ENCODE measurements at regions not wholly inside any gene's neighbourhood (a gene's known extent, or its start where the extent isn't known, plus 50 kb on each side); places are given as distances from the start of the nearest gene placed in this dataset.

- in situ Hi-C loops (cut with HindIII; ENCODE audit: low pct_unique_long_range_greater_than_20kb, low sequenced_read_pairs), result no loop called here
- DNase-seq (ENCODE audit: low read depth, low spot score), result no peak
Observed at GRCh38 chr5:74421377-74421776, 219.2 kb downstream of the ENC1 start.

DNA sequence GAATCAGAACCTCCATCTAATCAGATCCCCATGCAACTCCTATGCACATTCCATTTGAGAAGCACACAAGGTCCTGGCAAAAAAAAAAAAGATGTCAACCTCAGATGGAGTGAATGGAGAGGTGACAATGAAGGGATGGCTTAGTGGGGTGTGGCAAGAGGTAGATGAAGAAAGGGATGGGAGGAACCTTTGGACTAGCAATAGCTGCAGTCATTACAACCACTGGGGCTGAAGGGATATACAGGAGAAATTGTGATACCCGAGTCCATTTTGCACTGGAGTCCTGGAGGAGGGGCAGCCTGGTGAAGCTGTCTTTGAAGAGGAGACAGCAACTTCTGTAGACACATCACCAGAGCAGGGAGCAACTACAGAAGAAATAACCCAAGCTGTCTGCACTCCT is 219.6 kb downstream of the ENC1 start:
- in situ Hi-C loops (cut with HindIII; ENCODE audit: low pct_unique_long_range_greater_than_20kb, low sequenced_read_pairs), result no loop called here
- DNase-seq (ENCODE audit: low read depth, low spot score), result no peak

DNA sequence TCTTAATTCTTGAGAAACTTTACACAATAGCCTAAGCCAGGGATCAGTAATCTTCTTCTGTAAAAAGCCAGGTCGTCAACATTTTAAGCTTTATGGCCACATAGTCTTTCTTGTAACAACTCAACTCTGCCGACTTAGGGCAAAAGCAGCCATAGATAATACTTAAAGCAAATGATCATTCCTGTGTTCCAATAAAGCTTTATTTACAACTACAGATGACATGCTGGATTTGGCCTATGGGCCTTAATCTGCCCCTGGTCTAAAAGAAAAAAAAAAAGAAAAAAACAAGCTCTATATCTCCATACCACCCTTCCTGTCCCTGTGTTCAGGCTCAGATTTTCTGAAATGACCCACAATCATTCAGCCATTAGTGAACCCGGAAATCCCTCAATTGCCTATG is 220.3 kb downstream of the ENC1 start:
- in situ Hi-C loops (cut with HindIII; ENCODE audit: low pct_unique_long_range_greater_than_20kb, low sequenced_read_pairs), result no loop called here
- DNase-seq (ENCODE audit: low read depth, low spot score), result no peak

GRCh38 chr5:74419468-74419867 is 221.1 kb downstream of the ENC1 start:
- in situ Hi-C loops (cut with HindIII; ENCODE audit: low pct_unique_long_range_greater_than_20kb, low sequenced_read_pairs), result no loop called here
- DNase-seq (ENCODE audit: low read depth, low spot score), result no peak

- DNase-seq (ENCODE audit: low read depth, low spot score), result no peak
- in situ Hi-C loops (cut with HindIII; ENCODE audit: low pct_unique_long_range_greater_than_20kb, low sequenced_read_pairs), result no loop called here
Observed at GRCh38 chr5:74418709-74419108, 221.8 kb downstream of the ENC1 start.

- in situ Hi-C loops (cut with HindIII; ENCODE audit: low pct_unique_long_range_greater_than_20kb, low sequenced_read_pairs), result no loop called here
- no peak for DNase-seq (ENCODE audit: low read depth, low spot score)
Observed at GRCh38 chr5:74418261-74418660, 222.3 kb downstream of the ENC1 start.

- in situ Hi-C loops (cut with HindIII; ENCODE audit: low pct_unique_long_range_greater_than_20kb, low sequenced_read_pairs), result no loop called here
- DNase-seq (ENCODE audit: low read depth, low spot score), result no peak
Observed at GRCh38 chr5:74415695-74416102, 224.8 kb downstream of the ENC1 start.

- in situ Hi-C loops (cut with HindIII; ENCODE audit: low pct_unique_long_range_greater_than_20kb, low sequenced_read_pairs), result no loop called here
- DNase-seq (ENCODE audit: low read depth, low spot score), result no peak
Observed at GRCh38 chr5:74414228-74414627, 226.3 kb downstream of the ENC1 start.

- no peak for DNase-seq (ENCODE audit: low read depth, low spot score)
- in situ Hi-C loops (cut with HindIII; ENCODE audit: low pct_unique_long_range_greater_than_20kb, low sequenced_read_pairs), result no loop called here
Observed at GRCh38 chr5:74413403-74414048, 227.0 kb downstream of the ENC1 start.

DNA sequence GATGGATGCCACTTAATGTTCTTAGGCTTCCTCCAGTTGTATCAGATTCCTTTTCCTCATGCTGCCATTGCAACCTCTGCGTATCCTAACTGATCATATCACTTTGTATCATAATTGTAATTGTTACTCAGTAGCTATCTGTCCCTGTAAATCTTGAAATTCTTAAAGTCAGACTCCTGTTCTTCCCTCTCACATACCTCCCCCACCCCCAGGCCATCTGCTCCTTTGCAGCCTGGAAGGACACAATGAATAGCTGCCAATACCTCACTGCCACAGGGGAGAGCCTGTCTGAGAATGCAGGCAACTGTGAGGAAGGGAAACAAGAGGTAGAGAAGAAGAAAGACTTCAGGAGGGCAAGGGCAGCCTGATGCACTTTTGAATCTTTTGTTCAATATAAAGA is 228.5 kb downstream of the ENC1 start:
- in situ Hi-C loops (cut with HindIII; ENCODE audit: low pct_unique_long_range_greater_than_20kb, low sequenced_read_pairs), result no loop called here
- no peak for DNase-seq (ENCODE audit: low read depth, low spot score)

- DNase-seq (ENCODE audit: low read depth, low spot score), result no peak
- in situ Hi-C loops (cut with HindIII; ENCODE audit: low pct_unique_long_range_greater_than_20kb, low sequenced_read_pairs), result no loop called here
Observed at GRCh38 chr5:74409712-74410111, 230.8 kb downstream of the ENC1 start.

DNA sequence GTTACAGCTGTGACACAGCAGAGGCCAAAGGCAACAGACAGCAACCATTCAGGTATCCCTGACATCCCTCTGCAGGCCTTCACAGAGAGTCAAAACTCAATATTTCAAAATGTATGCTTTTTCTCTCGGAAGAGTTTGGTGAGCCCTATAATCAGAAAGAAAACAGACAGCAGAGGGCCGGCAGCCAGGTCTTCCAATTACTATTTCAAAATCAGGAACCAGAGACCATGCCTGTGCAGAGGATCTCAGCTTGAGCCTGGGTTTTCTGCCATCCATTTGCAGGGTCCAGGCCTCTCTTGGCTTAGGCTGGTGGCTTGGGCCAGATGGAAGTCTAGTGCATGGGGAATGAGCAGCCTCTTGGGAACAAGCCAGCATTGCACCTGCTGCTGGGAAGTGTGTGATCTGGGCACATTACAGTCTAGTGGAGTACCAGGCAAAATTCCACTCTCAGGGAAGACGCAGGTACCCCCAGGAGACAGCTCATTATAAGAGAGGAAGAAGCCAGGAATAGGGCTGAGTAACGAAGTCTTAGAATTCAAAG is 231.3 kb downstream of the ENC1 start:
- no peak for DNase-seq (ENCODE audit: low read depth, low spot score)
- in situ Hi-C loops (cut with HindIII; ENCODE audit: low pct_unique_long_range_greater_than_20kb, low sequenced_read_pairs), result no loop called here

- in situ Hi-C loops (cut with HindIII; ENCODE audit: low pct_unique_long_range_greater_than_20kb, low sequenced_read_pairs), result no loop called here
- DNase-seq (ENCODE audit: low read depth, low spot score), result peak; percentile 26
Observed at GRCh38 chr5:74408150-74409043, 232.1 kb downstream of the ENC1 start.

DNA sequence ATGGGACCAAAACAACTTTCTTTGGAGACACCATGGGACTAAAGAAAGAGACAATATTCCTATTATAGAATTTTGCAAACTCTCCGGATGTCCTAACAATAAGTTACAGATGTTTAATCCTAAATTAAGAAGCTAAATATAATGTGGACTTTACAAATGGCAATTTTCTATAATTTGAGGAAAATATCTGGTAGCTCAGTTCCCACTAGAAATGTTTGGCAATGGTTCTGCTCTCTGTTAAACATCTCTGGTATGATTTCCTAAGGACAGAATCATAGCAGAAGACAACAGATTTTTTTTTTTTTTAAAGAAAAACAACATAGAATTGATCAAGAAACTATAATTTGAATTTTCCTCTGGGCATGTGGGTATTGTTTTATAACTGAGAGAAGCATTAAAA is 232.8 kb downstream of the ENC1 start:
- DNase-seq (ENCODE audit: low read depth, low spot score), result no peak
- in situ Hi-C loops (cut with HindIII; ENCODE audit: low pct_unique_long_range_greater_than_20kb, low sequenced_read_pairs), result no loop called here

- in situ Hi-C loops (cut with HindIII; ENCODE audit: low pct_unique_long_range_greater_than_20kb, low sequenced_read_pairs), result no loop called here
- DNase-seq (ENCODE audit: low read depth, low spot score), result no peak
Observed at GRCh38 chr5:74406844-74407243, 233.7 kb downstream of the ENC1 start.

- no peak for DNase-seq (ENCODE audit: low read depth, low spot score)
- in situ Hi-C loops (cut with HindIII; ENCODE audit: low pct_unique_long_range_greater_than_20kb, low sequenced_read_pairs), result no loop called here
Observed at GRCh38 chr5:74405593-74405992, 234.9 kb downstream of the ENC1 start.

- in situ Hi-C loops (cut with HindIII; ENCODE audit: low pct_unique_long_range_greater_than_20kb, low sequenced_read_pairs), result no loop called here
- no peak for DNase-seq (ENCODE audit: low read depth, low spot score)
Observed at GRCh38 chr5:74404574-74405508, 235.7 kb downstream of the ENC1 start.

DNA sequence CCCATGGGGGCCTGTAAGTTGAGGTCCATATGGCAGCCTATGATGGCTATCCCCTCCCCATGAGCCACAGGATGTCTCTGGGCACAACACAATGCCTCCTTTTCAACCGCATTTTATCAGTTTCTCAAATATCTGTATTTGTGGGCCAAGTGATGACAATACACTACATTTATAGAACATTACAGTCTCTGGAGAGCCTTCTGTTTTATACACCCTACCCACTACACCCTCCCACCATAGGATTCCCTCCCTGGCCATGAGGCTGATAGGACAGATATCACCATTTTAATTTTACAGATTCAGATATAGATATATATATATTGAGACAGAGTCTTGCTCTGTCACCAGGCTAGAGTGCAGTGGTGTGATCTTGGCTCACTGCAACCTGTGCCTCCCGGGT is 236.8 kb downstream of the ENC1 start:
- no peak for DNase-seq (ENCODE audit: low read depth, low spot score)
- in situ Hi-C loops (cut with HindIII; ENCODE audit: low pct_unique_long_range_greater_than_20kb, low sequenced_read_pairs), result no loop called here
